ENCODE measurements at regions not wholly inside any gene's neighbourhood (a gene's known extent, or its start where the extent isn't known, plus 50 kb on each side); places are given as distances from the start of the nearest gene placed in this dataset.

DNA sequence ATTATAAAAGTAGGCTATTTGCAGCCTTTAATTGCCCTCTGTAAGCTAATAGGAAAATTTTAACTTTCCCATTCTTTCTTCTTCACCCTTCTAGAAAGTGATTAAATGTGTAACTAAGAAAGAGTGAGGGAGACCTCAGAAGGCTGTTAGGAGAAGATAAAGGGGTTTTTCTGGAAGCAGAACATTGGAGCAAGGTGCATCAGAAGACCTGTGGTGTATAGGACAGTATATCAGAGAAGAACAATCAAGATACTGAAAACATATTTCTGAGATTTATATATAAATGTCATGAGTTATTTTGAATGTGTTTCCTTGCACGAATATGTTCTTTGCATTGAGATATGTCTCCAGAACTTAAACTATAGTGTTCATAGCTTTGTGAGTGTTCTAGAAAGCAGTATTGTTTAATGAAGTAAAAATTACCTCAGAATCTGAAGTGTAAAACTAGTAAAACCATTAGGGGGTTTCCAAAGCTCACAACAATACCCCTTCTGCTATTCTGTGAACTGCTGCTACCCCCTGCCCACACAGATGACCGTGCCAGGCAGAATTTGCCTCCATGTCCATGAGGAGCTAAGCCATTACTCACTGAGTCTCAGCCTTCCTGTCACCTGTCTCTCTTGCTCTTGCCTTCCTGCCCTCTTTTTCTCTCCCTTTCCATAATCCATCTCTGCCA lies 537.9 kb downstream of the EPHA4 start:
- no peaks in the 10 kb centered on the region for H3K36me3 ChIP-seq (replicated peaks)
- H3K27ac ChIP-seq = no peak overlapping the region
- H3K27me3 ChIP-seq (replicated peaks) = no peaks in the 10 kb centered on the region
- TF ChIP-seq, protein P1, sequence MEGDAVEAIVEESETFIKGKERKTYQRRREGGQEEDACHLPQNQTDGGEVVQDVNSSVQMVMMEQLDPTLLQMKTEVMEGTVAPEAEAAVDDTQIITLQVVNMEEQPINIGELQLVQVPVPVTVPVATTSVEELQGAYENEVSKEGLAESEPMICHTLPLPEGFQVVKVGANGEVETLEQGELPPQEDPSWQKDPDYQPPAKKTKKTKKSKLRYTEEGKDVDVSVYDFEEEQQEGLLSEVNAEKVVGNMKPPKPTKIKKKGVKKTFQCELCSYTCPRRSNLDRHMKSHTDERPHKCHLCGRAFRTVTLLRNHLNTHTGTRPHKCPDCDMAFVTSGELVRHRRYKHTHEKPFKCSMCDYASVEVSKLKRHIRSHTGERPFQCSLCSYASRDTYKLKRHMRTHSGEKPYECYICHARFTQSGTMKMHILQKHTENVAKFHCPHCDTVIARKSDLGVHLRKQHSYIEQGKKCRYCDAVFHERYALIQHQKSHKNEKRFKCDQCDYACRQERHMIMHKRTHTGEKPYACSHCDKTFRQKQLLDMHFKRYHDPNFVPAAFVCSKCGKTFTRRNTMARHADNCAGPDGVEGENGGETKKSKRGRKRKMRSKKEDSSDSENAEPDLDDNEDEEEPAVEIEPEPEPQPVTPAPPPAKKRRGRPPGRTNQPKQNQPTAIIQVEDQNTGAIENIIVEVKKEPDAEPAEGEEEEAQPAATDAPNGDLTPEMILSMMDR (IDR thresholded peaks at IDR 0.05; ENCODE audit: low read depth, low read length, missing control alignments) = no peak
- in situ Hi-C loops (cut with HindIII; ENCODE audit: low pct_ligation_motif_present, low sequenced_read_pairs) = no loop called here
- DNase-seq = no peak
- H3K4me3 ChIP-seq (ENCODE audit: low read depth, low read length) = no peak overlapping the region

DNA sequence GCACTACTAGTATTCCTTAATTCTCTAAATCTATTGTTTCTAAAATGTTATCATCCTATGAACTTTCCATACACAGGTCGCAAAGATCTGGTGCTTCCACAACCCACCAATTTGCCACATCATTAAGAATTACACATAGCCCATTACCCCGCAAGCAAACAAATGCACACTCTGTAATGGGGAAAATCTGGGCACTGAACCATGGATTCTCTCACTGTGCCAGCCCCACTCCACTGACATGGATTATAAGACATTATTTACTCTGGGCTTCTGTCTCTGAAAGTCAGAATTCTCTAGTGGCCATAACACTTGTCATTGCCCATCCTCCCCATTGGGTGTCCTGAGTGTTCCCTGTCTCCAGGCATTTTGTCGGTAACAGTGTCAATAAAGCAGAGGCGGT lies 537.1 kb downstream of the EPHA4 start:
- TF ChIP-seq, protein P1 (IDR thresholded peaks at IDR 0.05; ENCODE audit: low read depth, low read length, missing control alignments) = no peak
- DNase-seq = no peak
- no peaks in the 10 kb centered on the region for H3K36me3 ChIP-seq (replicated peaks)
- H3K27ac ChIP-seq = no peak overlapping the region
- in situ Hi-C loops (cut with HindIII; ENCODE audit: low pct_ligation_motif_present, low sequenced_read_pairs) = no loop called here
- no peak overlapping the region for H3K4me3 ChIP-seq (ENCODE audit: low read depth, low read length)
- H3K27me3 ChIP-seq (replicated peaks) = no peaks in the 10 kb centered on the region

DNA sequence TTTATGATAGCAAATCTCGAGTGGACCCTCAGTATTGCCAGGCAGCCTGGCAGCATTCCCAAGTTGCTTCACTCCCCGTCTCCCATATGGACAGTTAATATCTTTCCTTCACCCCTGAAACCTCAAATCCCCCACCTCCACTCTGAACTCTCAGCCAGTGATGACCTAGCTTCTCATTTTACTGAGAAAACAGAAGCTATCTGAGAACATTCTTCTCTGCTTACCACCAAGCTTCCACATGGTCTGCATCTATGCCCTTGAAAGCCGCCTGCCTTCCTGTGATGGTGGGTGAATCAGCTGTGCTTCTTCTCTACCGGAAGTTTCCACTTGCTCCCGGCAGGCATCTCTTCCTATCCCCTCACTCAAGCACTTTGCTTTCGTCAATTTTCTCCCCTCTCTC lies 529.2 kb downstream of the EPHA4 start:
- Histone ChIP-seq H3K4me3 (ENCODE audit: low read depth, low read length) (no peak overlapping the region), H3K36me3 (replicated peaks) (no peaks in the 10 kb centered on the region), H3K27ac (no peak overlapping the region), H3K27me3 (replicated peaks) (no peaks in the 10 kb centered on the region)
- in situ Hi-C loops (cut with HindIII; ENCODE audit: low pct_ligation_motif_present, low sequenced_read_pairs) = no loop called here
- TF ChIP-seq, protein P1 (IDR thresholded peaks at IDR 0.05; ENCODE audit: low read depth, low read length, missing control alignments) = no peak
- peak; percentile 74 for DNase-seq

DNA sequence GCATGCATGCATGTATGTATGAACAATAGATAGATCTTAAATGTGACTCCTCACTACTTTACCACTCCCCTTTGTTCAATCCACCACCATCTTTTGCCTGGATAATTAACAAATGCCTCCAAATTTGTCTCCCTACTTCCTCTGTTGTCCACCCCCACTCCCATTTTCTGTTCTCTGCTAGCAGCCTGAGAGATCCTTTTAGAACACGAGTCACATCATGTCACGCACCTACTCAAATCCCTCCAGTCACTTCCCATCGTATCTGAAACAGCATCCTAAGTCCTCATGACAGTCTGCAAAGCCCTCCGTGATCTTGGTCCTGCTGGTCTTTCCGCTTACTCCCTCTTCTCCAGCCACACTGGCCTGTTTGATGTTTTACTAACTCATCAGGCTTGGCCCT lies 527.3 kb downstream of the EPHA4 start:
- TF ChIP-seq, protein P1 (IDR thresholded peaks at IDR 0.05; ENCODE audit: low read depth, low read length, missing control alignments) = no peak
- no peak overlapping the region for H3K4me3 ChIP-seq (ENCODE audit: low read depth, low read length)
- no peak overlapping the region for H3K27ac ChIP-seq
- no peaks in the 10 kb centered on the region for H3K36me3 ChIP-seq (replicated peaks)
- in situ Hi-C loops (cut with HindIII; ENCODE audit: low pct_ligation_motif_present, low sequenced_read_pairs) = no loop called here
- no peaks in the 10 kb centered on the region for H3K27me3 ChIP-seq (replicated peaks)
- DNase-seq = no peak

DNA sequence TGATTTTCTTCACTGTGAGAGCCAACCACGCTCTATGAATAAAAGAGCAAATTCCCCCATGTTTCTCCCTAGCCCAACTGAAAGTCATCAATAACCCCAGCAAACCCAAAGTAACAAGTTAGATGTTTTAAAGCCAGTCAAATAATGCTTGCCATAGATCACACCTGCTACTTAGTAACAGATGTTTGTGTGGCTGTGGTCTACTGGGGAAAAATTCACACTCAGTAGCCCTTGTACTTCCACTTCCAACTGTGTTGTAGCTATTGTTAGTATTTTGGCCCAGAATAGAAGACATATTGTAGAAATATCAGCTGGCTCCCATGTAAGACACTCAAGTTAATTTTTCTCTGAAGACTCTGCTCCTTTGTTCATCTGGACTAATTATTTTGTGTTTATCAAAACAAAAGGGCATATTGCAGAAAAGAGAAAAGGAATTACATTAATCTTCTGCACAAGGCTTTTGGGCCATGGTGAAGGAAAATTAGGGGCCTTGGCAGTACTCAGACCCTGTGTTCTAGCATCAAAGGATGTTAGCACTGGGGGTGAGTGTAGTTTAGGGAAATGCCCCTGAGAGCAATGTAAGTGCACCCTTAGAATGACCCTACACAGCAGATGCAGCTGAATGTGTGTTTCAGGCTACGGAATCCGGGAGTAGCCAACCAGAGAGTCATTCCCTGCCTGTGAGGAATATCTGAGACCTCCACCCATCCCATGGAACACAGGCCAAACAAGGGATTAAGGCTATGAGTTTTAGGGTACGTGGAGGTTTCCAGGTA lies 521.9 kb downstream of the EPHA4 start:
- Histone ChIP-seq H3K27ac (no peak overlapping the region), H3K4me3 (ENCODE audit: low read depth, low read length) (no peak overlapping the region), H3K27me3 (replicated peaks) (no peaks in the 10 kb centered on the region), H3K36me3 (replicated peaks) (no peaks in the 10 kb centered on the region)
- in situ Hi-C loops (cut with HindIII; ENCODE audit: low pct_ligation_motif_present, low sequenced_read_pairs) = no loop called here
- DNase-seq = no peak
- TF ChIP-seq, protein P1 (IDR thresholded peaks at IDR 0.05; ENCODE audit: low read depth, low read length, missing control alignments) = no peak
